Uterus (tissue), 3 donors: ENCODE measurements at regions not wholly inside any gene's neighbourhood (a gene's known extent, or its start where the extent isn't known, plus 50 kb on each side); places are given as distances from the start of the nearest gene placed in this dataset.
"Not testable (repeated sequence)": the region's sequence is repeated elsewhere in the genome, so short reads cannot be mapped to it uniquely, and the experiment has no call there.

Experiments
- DNase-seq, 2 donors: peaks; one replicate each; pipeline ENCODE4 v3.0.0-alpha.2; 2019 to 2020
- H3K27ac ChIP-seq, 2 donors: fragments of 200-600 bp; sonication (generic); 1 replicate in 1 of 2; 2 replicates in 1 of 2; pipeline ENCODE4 v1.5.1; 2016 to 2018
- H3K27me3 ChIP-seq, 2 donors: fragments of 200-600 bp; sonication (generic); one replicate each; pipeline ENCODE4 v1.5.1; 2018 to 2019; ENCODE audit warnings: control low read depth in 1 of 2
- H3K36me3 ChIP-seq, 2 donors: fragments of 200-600 bp; sonication (generic); one replicate each; pipeline ENCODE4 v1.5.1; 2019; ENCODE audit warnings: control low read depth in 1 of 2
- H3K4me1 ChIP-seq, 2 donors: fragments of 200-600 bp; sonication (generic); one replicate each; pipeline ENCODE4 v1.5.1; 2018 to 2019; ENCODE audit warnings: control low read depth in 1 of 2
- H3K4me3 ChIP-seq, 2 donors: fragments of 200-600 bp; sonication (generic); 1 replicate in 1 of 2; 2 replicates in 1 of 2; pipeline ENCODE4 v1.5.1; 2018 to 2019; ENCODE audit warnings: mild to moderate bottlenecking in 1 of 2
- H3K9me3 ChIP-seq, 2 donors: fragments of 200-600 bp; sonication (generic); one replicate each; pipeline ENCODE4 v1.5.1; 2019; ENCODE audit warnings: control low read depth in 1 of 2
- CTCF ChIP-seq, 4 experiments: fragments of 200-600 bp in 2 of 4; fragments of 450-650 bp in 2 of 4; sonication (generic) in 2 of 4; IDR thresholded peaks; one replicate each; pipeline ENCODE4 v1.5.1; 2016 to 2019; ENCODE audit warnings: antibody characterized with exemption in 4 of 4, mild to moderate bottlenecking in 2 of 4, moderate library complexity in 1 of 4
- POLR2A ChIP-seq, 2 donors: fragments of 450-650 bp; IDR thresholded peaks; one replicate each; pipeline ENCODE4 v1.6.1; 2016; ENCODE audit warnings: antibody characterized with exemption in 2 of 2, mild to moderate bottlenecking in 1 of 2, moderate library complexity in 1 of 2
- intact Hi-C: fragments of 100-400 bp; cut with DNase I; formaldehyde crosslinking; loops from one replicate; pipeline ENCODE4 v1.15.1; 2023; ENCODE audit warnings: low total_unique reads
- donor health status: DM: yes; HTN: yes; CAD: no.

- intact Hi-C loops = no loop called here
Measured at GRCh38 chr5:100694100-100694499, 158.9 kb downstream of the FAM174A start.

GRCh38 chr5:100697970-100698369, 162.8 kb downstream of the FAM174A start:
- Histone ChIP-seq H3K27ac (no peak overlapping the region), H3K27me3 (no peaks in the 10 kb centered on the region), H3K36me3 (no peaks in the 10 kb centered on the region), H3K4me3 (no peak overlapping the region), H3K4me1 (no peaks in the 10 kb centered on the region), H3K9me3 (no peaks in the 10 kb centered on the region)
- intact Hi-C loops = no loop called here
- DNase-seq = no peak
- TF ChIP-seq CTCF (IDR thresholded peaks at IDR 0.05) (no peak), POLR2A (IDR thresholded peaks at IDR 0.05) (no peak)

More at GRCh38 chr5:100694100-100694499, 158.9 kb downstream of the FAM174A start:
- no peak overlapping the region for H3K4me3 ChIP-seq
- DNase-seq = no peak
- TF ChIP-seq POLR2A (IDR thresholded peaks at IDR 0.05) = no peak
- TF ChIP-seq CTCF (IDR thresholded peaks at IDR 0.05) = no peak
- no peak overlapping the region for H3K27ac ChIP-seq
- H3K9me3 ChIP-seq = no peaks in the 10 kb centered on the region
- H3K27me3 ChIP-seq = no peaks in the 10 kb centered on the region
- no peaks in the 10 kb centered on the region for H3K4me1 ChIP-seq
- no peaks in the 10 kb centered on the region for H3K36me3 ChIP-seq

- Histone ChIP-seq H3K27me3 (no peaks in the 10 kb centered on the region), H3K36me3 (no peaks in the 10 kb centered on the region), H3K27ac (no peak overlapping the region), H3K4me3 (no peak overlapping the region), H3K9me3 (no peaks in the 10 kb centered on the region), H3K4me1 (no peaks in the 10 kb centered on the region)
- intact Hi-C loops = no loop called here
- no peak for DNase-seq
- TF ChIP-seq POLR2A (IDR thresholded peaks at IDR 0.05) (no peak), CTCF (IDR thresholded peaks at IDR 0.05) (peak in 1 of 4 experiments; percentile 11)
Measured at GRCh38 chr5:100706776-100707175, 171.6 kb downstream of the FAM174A start.

GRCh38 chr5:100708645-100709171, 173.5 kb downstream of the FAM174A start:
- intact Hi-C loops = no loop called here

GRCh38 chr5:100709771-100710170, 174.6 kb downstream of the FAM174A start:
- Histone ChIP-seq H3K4me1 (no peaks in the 10 kb centered on the region), H3K9me3 (no peaks in the 10 kb centered on the region), H3K4me3 (no peak overlapping the region), H3K27me3 (no peaks in the 10 kb centered on the region), H3K36me3 (no peaks in the 10 kb centered on the region), H3K27ac (no peak overlapping the region)
- no peak for DNase-seq
- no peak for TF ChIP-seq POLR2A (IDR thresholded peaks at IDR 0.05)
- TF ChIP-seq CTCF (IDR thresholded peaks at IDR 0.05) = no peak
- intact Hi-C loops = no loop called here

More at GRCh38 chr5:100708645-100709171, 173.5 kb downstream of the FAM174A start:
- TF ChIP-seq POLR2A (IDR thresholded peaks at IDR 0.05) (no peak), CTCF (IDR thresholded peaks at IDR 0.05) (no peak)
- no peaks in the 10 kb centered on the region for H3K27me3 ChIP-seq
- H3K4me3 ChIP-seq = no peak overlapping the region
- no peak overlapping the region for H3K27ac ChIP-seq
- H3K4me1 ChIP-seq = no peaks in the 10 kb centered on the region
- no peaks in the 10 kb centered on the region for H3K9me3 ChIP-seq
- H3K36me3 ChIP-seq = no peaks in the 10 kb centered on the region
- no peak for DNase-seq

GRCh38 chr5:100714780-100715179, 179.6 kb downstream of the FAM174A start:
- H3K27me3 ChIP-seq, H3K4me3 ChIP-seq, DNase-seq, intact Hi-C loops, H3K36me3 ChIP-seq, H3K4me1 ChIP-seq, H3K9me3 ChIP-seq, H3K27ac ChIP-seq: not testable (repeated sequence)
